Fibroblast of lung (primary cell): ENCODE measurements at regions not wholly inside any gene's neighbourhood (a gene's known extent, or its start where the extent isn't known, plus 50 kb on each side); places are given as distances from the start of the nearest gene placed in this dataset.

Experiments used
- DNase-seq, 2 donors: peaks; one replicate each; pipeline versions ENCODE4 v3.0.0 to v3.0.0-alpha.2; 2010; ENCODE audit warnings: low read depth in 2 of 2
- H2AFZ ChIP-seq: 2 replicates; pipeline ENCODE4 v1.5.1; 2012; ENCODE audit warnings: low read length, control low read depth, inconsistent platforms
- H3K27ac ChIP-seq: 2 replicates; pipeline ENCODE4 v1.5.1; 2011; ENCODE audit warnings: low read length, control low read depth; ENCODE audit not compliant: insufficient read depth
- H3K27me3 ChIP-seq: 2 replicates; pipeline ENCODE4 v1.5.1; 2011; ENCODE audit warnings: mild to moderate bottlenecking, low read length; ENCODE audit not compliant: control insufficient read depth, insufficient read depth
- H3K36me3 ChIP-seq: 2 replicates; pipeline ENCODE4 v1.5.1; 2011; ENCODE audit warnings: low read length; ENCODE audit not compliant: control insufficient read depth, insufficient read depth
- H3K4me1 ChIP-seq: 2 replicates; pipeline ENCODE4 v1.5.1; 2011; ENCODE audit warnings: low read length; ENCODE audit not compliant: control insufficient read depth, insufficient read depth; ENCODE audit errors: extremely low read depth
- H3K4me2 ChIP-seq: 2 replicates; pipeline ENCODE4 v1.5.1; 2011; ENCODE audit warnings: low read length, control low read depth; ENCODE audit not compliant: insufficient read depth; ENCODE audit errors: extremely low read depth
- H3K4me3 ChIP-seq, 4 experiments: fragments of 200-600 bp in 1 of 4; sonication (generic) in 1 of 4; replicated peaks in 1 of 4; 2 replicates each; pipeline ENCODE4 v1.5.1; 2011 to 2016; ENCODE audit warnings: low read length in 4 of 4, low read depth in 3 of 4, mild to moderate bottlenecking in 3 of 4, control low read depth in 2 of 4, inconsistent platforms in 1 of 4, mixed read lengths in 1 of 4; ENCODE audit not compliant: insufficient read depth in 1 of 4; ENCODE audit errors: control extremely low read depth in 1 of 4
- H3K79me2 ChIP-seq: 2 replicates; pipeline ENCODE4 v1.5.1; 2012; ENCODE audit warnings: mild to moderate bottlenecking, low read length, inconsistent platforms; ENCODE audit not compliant: control insufficient read depth, insufficient read depth
- H3K9ac ChIP-seq: 2 replicates; pipeline ENCODE4 v1.5.1; 2011; ENCODE audit warnings: mild to moderate bottlenecking, low read length, control low read depth; ENCODE audit not compliant: insufficient read depth
- H3K9me3 ChIP-seq: 2 replicates; pipeline ENCODE4 v1.5.1; 2012; ENCODE audit warnings: low read depth, low read length; ENCODE audit not compliant: control insufficient read depth, insufficient read depth
- H4K20me1 ChIP-seq: 2 replicates; pipeline ENCODE4 v1.5.1; 2011; ENCODE audit warnings: low read length; ENCODE audit not compliant: control insufficient read depth, insufficient read depth; ENCODE audit errors: extremely low read depth
- CTCF ChIP-seq, 2 donors: IDR thresholded peaks in 1 of 2; conservative IDR thresholded peaks in 1 of 2; 1 replicate in 1 of 2; 2 replicates in 1 of 2; pipeline ENCODE4 v1.5.1; 2011 to 2012; ENCODE audit warnings: low read length in 2 of 2, control low read depth in 1 of 2, inconsistent platforms in 1 of 2, low read depth in 1 of 2, mild to moderate bottlenecking in 1 of 2
- EZH2 ChIP-seq: IDR thresholded peaks from 2 replicates; pipeline ENCODE4 v1.5.1; 2012; ENCODE audit warnings: low read length, control low read depth, mild to moderate bottlenecking; ENCODE audit errors: missing control alignments

GRCh38 chr5:166961913-166962312, 1329.5 kb upstream of the WWC1 start:
- no peak for TF ChIP-seq CTCF (conservative IDR thresholded peaks at IDR 0.05 in 1 of 2, IDR thresholded peaks at IDR 0.05 in 1 of 2; ENCODE audit: low read depth in 1 of 2, low read length in 2 of 2)
- no peak for TF ChIP-seq EZH2
- Histone ChIP-seq H3K4me1 (no peaks in the 10 kb centered on the region), H3K4me3 (no peak overlapping the region), H3K36me3 (no peaks in the 10 kb centered on the region), H4K20me1 (no peaks in the 10 kb centered on the region), H3K9me3 (no peaks in the 10 kb centered on the region), H3K4me2 (no peak overlapping the region), H3K9ac (no peak overlapping the region), H2AFZ (no peak overlapping the region), H3K79me2 (no peaks in the 10 kb centered on the region), H3K27ac (no peak overlapping the region), H3K27me3 (no peaks in the 10 kb centered on the region)
- no peak for DNase-seq

- H3K4me2 ChIP-seq: no peak overlapping the region
- no peaks in the 10 kb centered on the region for H3K27me3 ChIP-seq
- TF ChIP-seq CTCF (conservative IDR thresholded peaks at IDR 0.05 in 1 of 2, IDR thresholded peaks at IDR 0.05 in 1 of 2; ENCODE audit: low read depth in 1 of 2, low read length in 2 of 2): no peak
- no peak for TF ChIP-seq EZH2
- H3K36me3 ChIP-seq: no peaks in the 10 kb centered on the region
- no peaks in the 10 kb centered on the region for H3K9me3 ChIP-seq
- peak in 1 of 2 donors; percentile 4 for DNase-seq
- H3K4me3 ChIP-seq: no peak overlapping the region
- no peak overlapping the region for H3K27ac ChIP-seq
- no peaks in the 10 kb centered on the region for H4K20me1 ChIP-seq
- no peaks in the 10 kb centered on the region for H3K4me1 ChIP-seq
- H3K9ac ChIP-seq: no peak overlapping the region
- no peaks in the 10 kb centered on the region for H3K79me2 ChIP-seq
- no peak overlapping the region for H2AFZ ChIP-seq
Measured at GRCh38 chr5:166962461-166962860, 1329.0 kb upstream of the WWC1 start.

- Histone ChIP-seq H4K20me1 (no peaks in the 10 kb centered on the region), H3K4me2 (no peak overlapping the region), H3K4me3 (no peak overlapping the region), H3K79me2 (no peaks in the 10 kb centered on the region), H3K9ac (no peak overlapping the region), H3K36me3 (no peaks in the 10 kb centered on the region), H3K27ac (no peak overlapping the region), H3K27me3 (no peaks in the 10 kb centered on the region), H3K9me3 (no peaks in the 10 kb centered on the region), H2AFZ (no peak overlapping the region), H3K4me1 (no peaks in the 10 kb centered on the region)
- DNase-seq: no peak
- TF ChIP-seq CTCF (conservative IDR thresholded peaks at IDR 0.05 in 1 of 2, IDR thresholded peaks at IDR 0.05 in 1 of 2; ENCODE audit: low read depth in 1 of 2, low read length in 2 of 2): no peak
- no peak for TF ChIP-seq EZH2
Measured at GRCh38 chr5:166963596-166963995, 1327.8 kb upstream of the WWC1 start.
